22Rv1 (cell line): ENCODE measurements at regions not wholly inside any gene's neighbourhood (a gene's known extent, or its start where the extent isn't known, plus 50 kb on each side); places are given as distances from the start of the nearest gene placed in this dataset.
"Not testable (repeated sequence)": the region's sequence is repeated elsewhere in the genome, so short reads cannot be mapped to it uniquely, and the experiment has no call there.

Source experiments
- CTCF ChIP-seq: fragments of 450-650 bp; IDR thresholded peaks from 2 replicates; pipeline ENCODE4 v1.5.1; 2017; ENCODE audit warnings: mild to moderate bottlenecking
- ZFX ChIP-seq: fragments of 450-650 bp; IDR thresholded peaks from 2 replicates; pipeline ENCODE4 v1.6.1; 2017; ENCODE audit warnings: antibody characterized with exemption, borderline replicate concordance

- TF ChIP-seq CTCF, ZFX: not testable (repeated sequence)
These were observed 57.3 kb upstream of the GARIN1A start for GRCh38 chr7:128614812-128615211.
